Peyer's patch (tissue), 4 donors: ENCODE measurements at regions not wholly inside any gene's neighbourhood (a gene's known extent, or its start where the extent isn't known, plus 50 kb on each side); places are given as distances from the start of the nearest gene placed in this dataset.

Experiments
- CTCF ChIP-seq, 6 experiments: fragments of 450-650 bp in 4 of 6; fragments of 200-600 bp in 2 of 6; sonication (generic) in 1 of 6; IDR thresholded peaks; one replicate each; pipeline ENCODE4 v1.5.1; 2017 to 2019; ENCODE audit warnings: antibody characterized with exemption in 6 of 6, mild to moderate bottlenecking in 3 of 6, moderate library complexity in 1 of 6
- POLR2A ChIP-seq, 2 donors: fragments of 450-650 bp; IDR thresholded peaks; one replicate each; pipeline ENCODE4 v1.5.1; 2017; ENCODE audit warnings: antibody characterized with exemption in 2 of 2, mild to moderate bottlenecking in 2 of 2, moderate library complexity in 2 of 2

- TF ChIP-seq CTCF (IDR thresholded peaks at IDR 0.05), result no peak
- no peak for TF ChIP-seq POLR2A (IDR thresholded peaks at IDR 0.05)
Observed at GRCh38 chr7:9250876-9251275, 817.5 kb downstream of the NXPH1 start.
